Mesodermal cell (in vitro differentiated cells): ENCODE measurements at regions not wholly inside any gene's neighbourhood (a gene's known extent, or its start where the extent isn't known, plus 50 kb on each side); places are given as distances from the start of the nearest gene placed in this dataset.

ENCODE experiments used
- H3K27ac ChIP-seq: 2 replicates; pipeline ENCODE4 v1.7.0; 2013; ENCODE audit warnings: mild to moderate bottlenecking, low read depth, low read length, moderate library complexity; ENCODE audit not compliant: severe bottlenecking
- H3K36me3 ChIP-seq: 2 replicates; pipeline ENCODE4 v1.7.1; 2013; ENCODE audit warnings: mild to moderate bottlenecking, low read length, moderate library complexity; ENCODE audit not compliant: control insufficient read depth, insufficient read depth
- H3K4me1 ChIP-seq: one replicate; pipeline ENCODE4 v1.7.1; 2013; ENCODE audit warnings: mild to moderate bottlenecking, low read length; ENCODE audit not compliant: insufficient read depth, control insufficient read depth, poor library complexity, severe bottlenecking
- H3K4me3 ChIP-seq: 2 replicates; pipeline ENCODE4 v1.7.0; 2013; ENCODE audit warnings: low read length, control low read depth, mild to moderate bottlenecking; ENCODE audit not compliant: insufficient read depth, poor library complexity, severe bottlenecking; ENCODE audit errors: extremely low read depth
- H3K9me3 ChIP-seq: 2 replicates; pipeline ENCODE4 v1.7.1; 2013; ENCODE audit warnings: mild to moderate bottlenecking, low read length, moderate library complexity; ENCODE audit not compliant: control insufficient read depth
- WGBS, 2 experiments: methylation state at CpG; one replicate each; pipeline ENCODE4 v1.1.5; 2013; ENCODE audit warnings: missing lambda C conversion rate in 2 of 2; ENCODE audit not compliant: insufficient coverage in 2 of 2; 5-methylcytosine and 5-hydroxymethylcytosine counted together

DNA sequence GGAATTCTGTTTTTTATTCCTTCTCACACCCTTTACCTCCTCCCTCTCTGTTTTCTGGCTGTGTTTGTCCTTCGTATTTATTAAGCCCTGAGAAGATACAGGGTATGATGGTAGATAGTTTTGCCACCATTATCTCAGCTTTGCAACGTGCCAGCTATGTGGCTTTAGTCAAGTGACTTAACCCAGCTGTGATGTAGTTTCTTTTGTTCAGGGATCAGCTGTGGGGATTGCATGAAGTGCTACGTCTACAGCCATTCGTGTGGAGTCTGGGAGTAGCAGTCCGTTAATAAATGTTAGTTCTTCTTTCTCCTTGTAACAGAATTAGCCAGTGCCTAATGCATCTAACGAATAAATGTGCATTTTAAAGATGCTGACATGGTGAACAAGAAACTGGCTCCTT, 128.4 kb downstream of the HAPSTR1 start:
- Histone ChIP-seq H3K27ac (no peak overlapping the region), H3K9me3 (no peaks in the 10 kb centered on the region), H3K36me3 (no peaks in the 10 kb centered on the region)

DNA sequence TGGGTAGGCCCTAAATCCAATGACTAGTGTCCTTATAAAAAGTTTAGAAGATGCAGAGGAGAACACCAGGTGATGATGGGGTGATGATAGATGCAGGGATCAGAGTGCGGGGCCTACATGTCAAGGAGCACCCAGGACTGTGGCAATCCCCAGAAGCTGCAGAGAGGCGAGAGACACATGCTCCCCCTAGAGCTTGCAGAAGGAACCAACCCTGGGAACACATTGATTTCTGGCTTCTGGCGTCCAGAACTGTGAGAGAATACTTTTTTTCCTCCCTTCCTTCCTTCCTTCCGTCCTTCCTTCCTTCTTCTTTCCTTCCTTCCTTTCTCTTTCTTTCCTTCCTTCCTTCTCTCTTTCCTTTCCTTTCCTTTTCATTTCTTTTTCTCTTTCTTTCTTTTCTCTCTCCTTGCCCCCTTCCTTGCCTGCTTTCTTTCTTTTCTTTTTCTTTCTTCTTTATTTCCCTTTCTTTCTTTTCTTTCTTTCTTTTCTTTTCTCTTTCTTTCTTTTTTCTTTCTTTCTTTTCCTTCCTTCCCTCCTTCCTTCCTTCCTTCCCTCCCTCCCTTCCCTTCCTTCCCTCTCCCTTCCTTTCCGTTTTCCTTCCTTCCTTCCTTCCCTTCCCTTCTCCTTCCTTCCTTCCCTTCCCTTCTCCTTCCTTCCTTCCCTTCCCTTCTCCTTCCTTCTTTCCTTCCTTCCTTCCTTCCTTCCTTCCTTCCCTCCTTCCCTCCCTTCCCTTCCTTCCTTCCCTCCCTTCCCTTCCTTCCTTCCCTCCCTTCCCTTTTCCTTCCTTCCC, 134.3 kb downstream of the HAPSTR1 start:
- H3K4me1 ChIP-seq: no peaks in the 10 kb centered on the region
- no peaks in the 10 kb centered on the region for H3K36me3 ChIP-seq
- no peak overlapping the region for H3K4me3 ChIP-seq
- 47 to 51% methylated on average over 5 of the region's 5 CpGs for WGBS, 2 experiments
- no peaks in the 10 kb centered on the region for H3K9me3 ChIP-seq
- H3K27ac ChIP-seq: no peak overlapping the region

More for the DNA sequence above, 128.4 kb downstream of the HAPSTR1 start:
- Histone ChIP-seq H3K4me3 (no peak overlapping the region), H3K4me1 (no peaks in the 10 kb centered on the region)
- 49 to 59% methylated on average over 4 of the region's 6 CpGs for WGBS, 2 experiments

DNA sequence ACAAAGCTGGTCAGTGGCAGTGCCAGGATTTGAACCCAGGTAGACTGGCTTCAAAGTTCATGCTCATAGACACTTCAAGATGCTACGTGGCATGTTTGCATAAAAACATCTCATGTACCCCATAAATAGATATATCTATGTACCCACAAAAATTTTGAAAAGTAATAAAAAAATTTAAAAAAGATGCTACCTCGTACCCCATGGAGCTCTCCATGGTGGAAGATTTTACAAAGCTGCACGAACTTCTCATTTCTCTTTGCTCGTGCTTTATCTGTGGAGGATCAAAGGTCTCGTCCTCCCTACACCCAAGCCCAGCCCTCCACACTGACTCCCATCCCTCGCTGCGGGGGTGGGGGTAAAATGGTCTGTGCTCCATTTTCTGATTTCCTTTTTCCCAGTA, 135.5 kb downstream of the HAPSTR1 start:
- Histone ChIP-seq H3K36me3 (no peaks in the 10 kb centered on the region), H3K9me3 (no peaks in the 10 kb centered on the region), H3K4me3 (no peak overlapping the region), H3K4me1 (no peaks in the 10 kb centered on the region), H3K27ac (no peak overlapping the region)
- 60 to 93% methylated on average over 2 to 5 of the region's 7 CpGs for WGBS, 2 experiments

- no peak overlapping the region for H3K27ac ChIP-seq
- WGBS, 2 experiments: 86 to 89% methylated on average over 1 of the region's 2 CpGs
- no peaks in the 10 kb centered on the region for H3K4me1 ChIP-seq
- H3K4me3 ChIP-seq: no peak overlapping the region
- H3K36me3 ChIP-seq: no peaks in the 10 kb centered on the region
- H3K9me3 ChIP-seq: no peaks in the 10 kb centered on the region
Measured at GRCh38 chr16:9231039-9231438, 139.6 kb downstream of the HAPSTR1 start.

DNA sequence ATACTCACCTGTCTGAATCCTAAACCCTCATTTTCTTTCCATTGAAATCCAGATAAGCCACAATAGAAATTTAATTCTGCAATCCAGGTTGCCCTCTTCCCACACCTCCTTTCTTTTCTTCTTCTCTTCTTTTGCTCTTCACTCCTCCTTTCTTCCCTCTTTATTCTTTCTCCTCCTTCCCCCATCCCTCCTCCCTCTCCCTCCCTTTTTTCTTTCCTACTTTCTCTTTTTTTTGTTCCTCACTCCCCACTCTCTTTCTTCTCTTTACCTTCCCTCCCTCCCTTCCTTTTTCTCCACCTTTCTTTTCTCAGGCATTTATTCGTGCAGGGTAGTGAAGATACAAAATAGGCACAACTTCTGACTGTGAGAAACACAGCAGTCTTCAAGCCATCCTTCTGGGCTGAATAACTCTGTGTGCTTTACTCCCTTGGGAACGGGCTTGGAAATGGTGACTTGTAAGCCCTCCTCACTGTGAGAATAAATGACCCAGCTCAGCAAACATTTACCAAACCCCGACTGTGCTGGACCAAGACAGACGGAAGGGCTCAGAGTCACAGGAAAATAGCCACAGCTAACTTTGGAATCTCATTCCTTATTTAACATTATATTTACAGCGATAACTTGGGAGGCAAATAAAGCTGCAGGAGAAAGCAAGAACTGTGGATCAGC, 140.8 kb downstream of the HAPSTR1 start:
- Histone ChIP-seq H3K27ac (no peak overlapping the region), H3K9me3 (no peaks in the 10 kb centered on the region), H3K36me3 (no peaks in the 10 kb centered on the region), H3K4me3 (no peak overlapping the region), H3K4me1 (no peaks in the 10 kb centered on the region)
- 49 to 75% methylated on average over 3 to 4 of the region's 5 CpGs for WGBS, 2 experiments

DNA sequence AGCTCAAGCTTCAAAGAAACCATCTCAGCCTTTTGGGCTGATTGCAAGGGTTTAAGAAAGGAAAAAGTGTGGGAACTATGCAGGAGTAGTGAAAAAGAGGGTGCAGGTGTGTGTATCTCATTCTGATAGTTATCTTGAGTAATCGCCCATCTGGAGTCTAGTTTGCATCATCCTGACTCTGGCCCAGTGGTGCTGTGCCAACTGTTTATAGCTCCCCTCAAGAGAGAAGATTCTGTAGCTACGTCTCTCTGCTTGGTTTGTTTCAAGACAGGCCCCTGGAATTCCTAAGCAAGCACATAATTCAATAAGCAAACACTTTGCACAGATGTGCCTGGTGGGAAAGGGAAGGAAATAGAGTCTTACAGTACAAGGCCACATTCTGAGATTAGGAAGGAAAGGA, 144.4 kb downstream of the HAPSTR1 start:
- Histone ChIP-seq H3K36me3 (no peaks in the 10 kb centered on the region), H3K9me3 (peaks cover under 1% of the 10 kb centered on the region), H3K27ac (no peak overlapping the region), H3K4me1 (no peaks in the 10 kb centered on the region), H3K4me3 (no peak overlapping the region)
- WGBS, 2 experiments: 91 to 100% methylated on average over 1 of the region's 2 CpGs

DNA sequence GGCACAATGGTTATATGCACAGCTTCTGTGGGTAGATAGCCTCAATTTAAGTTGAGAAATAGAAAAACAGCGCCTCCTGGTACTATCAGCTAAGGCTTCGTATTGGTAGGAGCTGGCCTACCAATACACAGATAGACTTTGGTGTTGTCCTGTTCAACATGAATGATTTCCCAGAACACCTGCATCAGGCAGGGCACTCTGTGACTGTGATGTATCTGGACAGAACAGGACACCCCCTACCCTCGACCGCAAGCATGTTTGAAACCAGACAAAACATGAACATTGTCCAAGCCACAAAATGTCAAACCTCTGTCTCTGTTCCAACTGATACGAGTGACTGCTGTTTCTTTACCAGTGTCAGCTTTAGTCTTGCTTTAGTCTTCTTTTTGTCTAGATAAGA, 144.9 kb downstream of the HAPSTR1 start:
- no peak overlapping the region for H3K27ac ChIP-seq
- H3K36me3 ChIP-seq: no peaks in the 10 kb centered on the region
- WGBS, 2 experiments: 94 to 100% methylated on average over 4 to 5 of the region's 5 CpGs
- H3K4me1 ChIP-seq: no peaks in the 10 kb centered on the region
- H3K4me3 ChIP-seq: no peak overlapping the region
- peaks cover 3% of the 10 kb centered on the region for H3K9me3 ChIP-seq

DNA sequence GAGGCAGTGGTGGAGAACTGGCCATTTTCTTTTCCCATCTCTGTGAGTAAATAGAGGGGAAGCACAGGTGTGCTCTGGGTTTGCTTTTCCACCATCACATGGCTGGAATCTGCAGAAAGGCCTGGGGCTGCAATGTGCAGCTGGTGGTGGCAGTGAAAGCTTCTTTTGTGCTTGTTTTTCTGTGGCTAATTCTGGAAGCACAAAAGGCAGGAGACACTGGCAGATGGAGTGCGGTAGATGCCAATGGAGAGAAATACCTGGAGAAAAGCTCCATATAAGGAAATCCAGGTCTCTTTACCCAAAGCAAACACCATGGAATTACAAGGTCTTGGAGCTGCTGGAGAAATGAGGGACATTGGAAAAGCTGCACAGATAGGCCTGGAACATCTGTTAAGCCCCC, 146.9 kb downstream of the HAPSTR1 start:
- H3K27ac ChIP-seq: no peak overlapping the region
- WGBS, 2 experiments: 100% methylated on average over 1 of the region's 1 CpG; no CpG with 5 or more reads in 1 of the 2 experiments
- H3K4me1 ChIP-seq: no peaks in the 10 kb centered on the region
- H3K9me3 ChIP-seq: peaks cover 3% of the 10 kb centered on the region
- H3K4me3 ChIP-seq: no peak overlapping the region
- no peaks in the 10 kb centered on the region for H3K36me3 ChIP-seq

- Histone ChIP-seq H3K4me1 (no peaks in the 10 kb centered on the region), H3K9me3 (peaks cover 3% of the 10 kb centered on the region), H3K27ac (no peak overlapping the region), H3K36me3 (no peaks in the 10 kb centered on the region), H3K4me3 (no peak overlapping the region)
Measured at GRCh38 chr16:9241177-9241576, 149.7 kb downstream of the HAPSTR1 start.

GRCh38 chr16:9248162-9248561, 156.7 kb downstream of the HAPSTR1 start:
- WGBS, 2 experiments: 0% methylated on average over 1 of the region's 2 CpGs; no CpG with 5 or more reads in 1 of the 2 experiments
- no peaks in the 10 kb centered on the region for H3K36me3 ChIP-seq
- H3K9me3 ChIP-seq: no peaks in the 10 kb centered on the region
- H3K27ac ChIP-seq: no peak overlapping the region
- H3K4me3 ChIP-seq: no peak overlapping the region
- peaks cover 8% of the 10 kb centered on the region for H3K4me1 ChIP-seq

- 100% methylated on average over 2 to 3 of the region's 4 CpGs for WGBS, 2 experiments
- H3K4me3 ChIP-seq: no peak overlapping the region
- no peak overlapping the region for H3K27ac ChIP-seq
- H3K36me3 ChIP-seq: no peaks in the 10 kb centered on the region
- H3K9me3 ChIP-seq: no peaks in the 10 kb centered on the region
- peaks cover 8% of the 10 kb centered on the region for H3K4me1 ChIP-seq
Measured at GRCh38 chr16:9249534-9249933, 158.1 kb downstream of the HAPSTR1 start.
